Type B pancreatic cell (in vitro differentiated cells): ENCODE measurements at regions not wholly inside any gene's neighbourhood (a gene's known extent, or its start where the extent isn't known, plus 50 kb on each side); places are given as distances from the start of the nearest gene placed in this dataset.

ENCODE experiments used
- DNase-seq: peaks from one replicate; pipeline ENCODE4 v3.0.0; 2021; ENCODE audit warnings: mixed read lengths; ENCODE audit not compliant: unreplicated experiment; ENCODE audit errors: extremely low spot score
- H3K27ac Mint-ChIP-seq: 2 replicates; pipeline ENCODE4 v1.8.0; 2021; ENCODE audit warnings: mild to moderate bottlenecking, mixed read lengths
- H3K27me3 Mint-ChIP-seq: 2 replicates; pipeline ENCODE4 v1.8.0; 2021; ENCODE audit warnings: mixed read lengths
- H3K36me3 Mint-ChIP-seq: 2 replicates; pipeline ENCODE4 v1.8.0; 2021; ENCODE audit warnings: mixed read lengths
- H3K4me1 Mint-ChIP-seq: one replicate; pipeline ENCODE4 v1.8.0; 2021; ENCODE audit warnings: mixed read lengths; ENCODE audit not compliant: unreplicated experiment
- H3K4me3 Mint-ChIP-seq: 2 replicates; pipeline ENCODE4 v1.8.0; 2021; ENCODE audit warnings: mild to moderate bottlenecking, mixed read lengths
- H3K9me3 Mint-ChIP-seq: 2 replicates; pipeline ENCODE4 v1.8.0; 2021; ENCODE audit warnings: mixed read lengths
- TF ChIP-seq, protein P1 (sequence below): fragments of 200-600 bp; sonication (generic); conservative IDR thresholded peaks from 2 replicates; pipeline ENCODE4 v1.5.0; 2021; ENCODE audit warnings: antibody characterized with exemption, mild to moderate bottlenecking

DNA sequence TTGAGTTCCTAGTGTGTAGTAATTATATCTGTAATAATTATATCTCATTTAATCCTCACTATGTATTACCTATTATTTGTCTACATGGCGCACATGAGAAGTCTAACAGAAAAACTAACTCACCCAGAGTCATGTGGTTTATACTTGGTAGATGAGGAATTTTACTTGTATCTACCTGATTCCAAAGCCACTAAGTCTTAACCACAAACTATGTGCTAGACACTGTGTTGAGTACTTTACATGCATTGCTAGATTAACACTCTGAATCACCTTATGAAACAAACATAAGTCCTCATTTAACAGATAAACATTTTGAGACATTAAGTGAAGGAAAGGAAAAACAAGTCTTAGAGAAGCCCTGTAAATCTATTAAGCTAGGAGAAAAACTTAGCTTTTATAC, 404.8 kb downstream of the TLR4 start:
- H3K4me1 Mint-ChIP-seq = no peaks in the 10 kb centered on the region
- no peak overlapping the region for H3K27ac Mint-ChIP-seq
- H3K36me3 Mint-ChIP-seq = no peaks in the 10 kb centered on the region
- H3K27me3 Mint-ChIP-seq = no peaks in the 10 kb centered on the region
- H3K9me3 Mint-ChIP-seq = no peaks in the 10 kb centered on the region
- H3K4me3 Mint-ChIP-seq = no peak overlapping the region
- TF ChIP-seq, protein P1, sequence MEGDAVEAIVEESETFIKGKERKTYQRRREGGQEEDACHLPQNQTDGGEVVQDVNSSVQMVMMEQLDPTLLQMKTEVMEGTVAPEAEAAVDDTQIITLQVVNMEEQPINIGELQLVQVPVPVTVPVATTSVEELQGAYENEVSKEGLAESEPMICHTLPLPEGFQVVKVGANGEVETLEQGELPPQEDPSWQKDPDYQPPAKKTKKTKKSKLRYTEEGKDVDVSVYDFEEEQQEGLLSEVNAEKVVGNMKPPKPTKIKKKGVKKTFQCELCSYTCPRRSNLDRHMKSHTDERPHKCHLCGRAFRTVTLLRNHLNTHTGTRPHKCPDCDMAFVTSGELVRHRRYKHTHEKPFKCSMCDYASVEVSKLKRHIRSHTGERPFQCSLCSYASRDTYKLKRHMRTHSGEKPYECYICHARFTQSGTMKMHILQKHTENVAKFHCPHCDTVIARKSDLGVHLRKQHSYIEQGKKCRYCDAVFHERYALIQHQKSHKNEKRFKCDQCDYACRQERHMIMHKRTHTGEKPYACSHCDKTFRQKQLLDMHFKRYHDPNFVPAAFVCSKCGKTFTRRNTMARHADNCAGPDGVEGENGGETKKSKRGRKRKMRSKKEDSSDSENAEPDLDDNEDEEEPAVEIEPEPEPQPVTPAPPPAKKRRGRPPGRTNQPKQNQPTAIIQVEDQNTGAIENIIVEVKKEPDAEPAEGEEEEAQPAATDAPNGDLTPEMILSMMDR = no peak
- DNase-seq = no peak

DNA sequence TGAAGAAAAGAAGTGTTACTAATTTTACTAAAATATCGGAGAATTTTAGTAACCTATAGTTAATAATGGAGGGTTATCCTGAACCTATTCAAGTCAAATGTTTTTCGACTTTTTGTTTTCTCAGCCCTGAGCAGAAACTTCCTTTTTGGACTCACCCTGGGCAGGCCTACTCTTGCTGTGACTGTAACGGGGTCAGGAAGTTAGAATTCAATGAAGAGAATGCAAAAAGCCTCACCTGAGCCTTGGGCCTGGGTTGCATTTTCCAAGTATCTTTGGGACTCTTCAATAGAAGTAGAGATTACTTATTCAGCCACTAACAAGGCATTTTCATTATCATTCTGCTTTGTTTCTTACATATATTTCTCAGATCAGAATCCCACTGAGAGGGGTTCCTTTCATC, 405.3 kb downstream of the TLR4 start:
- TF ChIP-seq, protein P1 = no peak
- no peak overlapping the region for H3K27ac Mint-ChIP-seq
- H3K27me3 Mint-ChIP-seq = no peaks in the 10 kb centered on the region
- no peaks in the 10 kb centered on the region for H3K36me3 Mint-ChIP-seq
- H3K4me3 Mint-ChIP-seq = no peak overlapping the region
- DNase-seq = no peak
- no peaks in the 10 kb centered on the region for H3K4me1 Mint-ChIP-seq
- no peaks in the 10 kb centered on the region for H3K9me3 Mint-ChIP-seq

DNA sequence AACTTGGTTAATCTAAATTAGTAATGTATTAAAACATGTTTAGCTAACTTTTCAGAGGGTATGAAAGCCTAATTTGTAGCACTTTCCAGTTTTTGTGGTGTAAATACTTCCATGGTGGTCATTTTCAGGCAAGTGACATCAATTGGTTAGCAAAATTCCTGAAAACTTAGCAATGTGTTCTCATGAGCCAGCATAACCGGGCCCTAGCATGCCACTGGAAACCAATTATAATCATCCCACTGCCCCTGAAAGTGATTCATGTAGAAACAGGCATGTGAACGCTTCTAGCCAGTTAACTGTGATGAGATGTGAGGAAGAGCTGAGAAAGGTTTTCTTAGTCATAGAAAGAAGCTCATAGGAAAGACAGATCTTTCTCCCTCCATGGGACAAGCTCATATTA, 417.2 kb downstream of the TLR4 start:
- no peaks in the 10 kb centered on the region for H3K36me3 Mint-ChIP-seq
- H3K4me3 Mint-ChIP-seq = no peak overlapping the region
- H3K27ac Mint-ChIP-seq = no peak overlapping the region
- DNase-seq = no peak
- TF ChIP-seq, protein P1 = no peak
- no peaks in the 10 kb centered on the region for H3K9me3 Mint-ChIP-seq
- H3K4me1 Mint-ChIP-seq = no peaks in the 10 kb centered on the region
- no peaks in the 10 kb centered on the region for H3K27me3 Mint-ChIP-seq

DNA sequence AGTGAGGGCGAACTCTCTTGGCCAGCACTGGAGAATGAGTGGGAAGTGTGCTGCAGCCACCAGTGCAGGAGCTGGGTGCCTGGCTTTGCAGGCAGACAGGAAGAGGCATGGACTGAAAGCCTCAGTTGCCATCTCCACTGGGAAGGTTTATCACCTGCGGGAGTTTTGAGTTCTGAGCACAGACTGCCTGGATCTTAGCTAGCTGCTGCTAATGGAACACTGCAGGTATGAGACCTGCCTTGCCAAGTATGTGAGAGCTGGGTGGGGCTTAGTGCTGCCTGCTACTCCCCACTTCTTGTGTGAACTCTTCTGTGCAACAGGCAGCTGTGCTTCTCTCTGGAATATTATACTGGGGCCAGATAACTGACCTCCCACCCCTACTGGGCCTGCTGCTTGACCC, 424.1 kb downstream of the TLR4 start:
- TF ChIP-seq, protein P1 = no peak
- no peaks in the 10 kb centered on the region for H3K4me1 Mint-ChIP-seq

DNA sequence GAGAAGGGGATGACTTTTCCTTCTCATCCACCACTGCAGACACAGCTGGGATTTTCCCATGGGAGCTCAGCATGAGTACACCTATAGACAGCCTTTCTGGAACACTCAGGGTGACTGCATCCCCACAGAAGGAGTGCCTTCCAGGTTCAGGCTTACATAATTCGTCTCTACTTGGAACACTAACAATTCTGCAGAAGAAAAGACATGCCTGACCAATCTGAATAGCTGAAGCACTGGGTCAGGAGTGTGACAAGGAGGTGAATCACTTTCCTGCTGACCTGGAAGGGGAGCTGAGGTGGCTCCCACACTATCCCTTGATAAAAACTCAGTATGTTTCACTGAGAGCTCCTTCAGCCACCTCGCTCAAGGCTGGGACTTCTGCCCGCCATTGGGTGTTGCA, 425.3 kb downstream of the TLR4 start:
- H3K9me3 Mint-ChIP-seq = no peaks in the 10 kb centered on the region
- H3K4me1 Mint-ChIP-seq = no peaks in the 10 kb centered on the region
- H3K4me3 Mint-ChIP-seq = no peak overlapping the region
- H3K27ac Mint-ChIP-seq = no peak overlapping the region
- DNase-seq = no peak
- TF ChIP-seq, protein P1 = no peak
- no peaks in the 10 kb centered on the region for H3K27me3 Mint-ChIP-seq
- H3K36me3 Mint-ChIP-seq = no peaks in the 10 kb centered on the region

More for the DNA sequence above, 424.1 kb downstream of the TLR4 start:
- Mint-ChIP-seq H3K27ac (no peak overlapping the region), H3K4me3 (no peak overlapping the region), H3K9me3 (no peaks in the 10 kb centered on the region), H3K36me3 (no peaks in the 10 kb centered on the region), H3K27me3 (no peaks in the 10 kb centered on the region)
- DNase-seq = no peak

DNA sequence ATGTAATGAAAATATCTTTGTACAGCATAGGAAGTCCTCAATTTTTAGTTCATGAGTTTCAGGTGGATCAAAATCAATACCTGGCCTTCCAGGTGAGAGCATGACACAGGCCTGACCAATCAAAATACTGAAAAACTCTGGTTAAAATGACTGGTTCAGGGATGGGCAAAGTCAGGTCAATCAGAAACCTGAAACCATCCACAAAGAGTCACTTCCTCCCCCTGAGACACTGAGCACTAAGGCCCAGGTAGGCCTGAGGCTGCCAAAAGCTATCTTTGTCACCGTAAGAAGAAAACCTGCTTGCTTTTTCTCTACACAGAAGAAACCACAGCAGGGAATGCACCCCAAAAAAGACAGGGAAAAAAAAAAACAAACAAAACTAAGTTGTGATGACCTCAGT, 444.8 kb downstream of the TLR4 start:
- Mint-ChIP-seq H3K9me3 (no peaks in the 10 kb centered on the region), H3K4me1 (no peaks in the 10 kb centered on the region), H3K27me3 (no peaks in the 10 kb centered on the region), H3K4me3 (no peak overlapping the region), H3K27ac (no peak overlapping the region), H3K36me3 (no peaks in the 10 kb centered on the region)
- TF ChIP-seq, protein P1 = no peak
- no peak for DNase-seq
